Chondrocyte (in vitro differentiated cells): ENCODE measurements at regions not wholly inside any gene's neighbourhood (a gene's known extent, or its start where the extent isn't known, plus 50 kb on each side); places are given as distances from the start of the nearest gene placed in this dataset.
"Not testable (repeated sequence)": the region's sequence is repeated elsewhere in the genome, so short reads cannot be mapped to it uniquely, and the experiment has no call there.

Source experiments
- DNase-seq: peaks from one replicate; pipeline ENCODE4 v3.0.0; 2021; ENCODE audit warnings: mixed read lengths, low spot score
- H3K27ac Mint-ChIP-seq: one replicate; pipeline ENCODE4 v1.8.0; 2021; ENCODE audit warnings: mild to moderate bottlenecking, moderate library complexity, mixed read lengths; ENCODE audit not compliant: unreplicated experiment
- H3K27me3 Mint-ChIP-seq: 2 replicates; pipeline ENCODE4 v1.8.0; 2021; ENCODE audit warnings: low read depth, mixed read lengths
- H3K36me3 Mint-ChIP-seq: 2 replicates; pipeline ENCODE4 v1.8.0; 2021; ENCODE audit warnings: low read depth, mixed read lengths
- H3K4me1 Mint-ChIP-seq: 2 replicates; pipeline ENCODE4 v1.8.0; 2021; ENCODE audit warnings: low read depth, mild to moderate bottlenecking, mixed read lengths
- H3K4me3 Mint-ChIP-seq: one replicate; pipeline ENCODE4 v1.8.0; 2021; ENCODE audit warnings: mild to moderate bottlenecking, moderate library complexity, mixed read lengths; ENCODE audit not compliant: unreplicated experiment
- H3K9me3 Mint-ChIP-seq: 2 replicates; pipeline ENCODE4 v1.8.0; 2021; ENCODE audit warnings: low read depth, mixed read lengths
- CTCF ChIP-seq: fragments of 200-600 bp; sonication (generic); IDR thresholded peaks from 2 replicates; pipeline ENCODE4 v1.5.0; 2021; ENCODE audit warnings: antibody characterized with exemption, mild to moderate bottlenecking, moderate library complexity

GRCh38 chr12:28750946-28751685 lies 398.0 kb upstream of the FAR2 start:
- no peak for TF ChIP-seq CTCF
- no peak for DNase-seq
- Mint-ChIP-seq H3K27me3 (no peaks in the 10 kb centered on the region), H3K36me3 (peaks cover 1% of the 10 kb centered on the region), H3K4me3 (no peak overlapping the region), H3K4me1 (peaks cover 4% of the 10 kb centered on the region), H3K9me3 (peaks cover 6% of the 10 kb centered on the region), H3K27ac (no peak overlapping the region)

GRCh38 chr12:28755027-28755426 lies 394.1 kb upstream of the FAR2 start:
- no peak overlapping the region for H3K27ac Mint-ChIP-seq

GRCh38 chr12:28759333-28759732 lies 389.7 kb upstream of the FAR2 start:
- Mint-ChIP-seq H3K9me3 (peaks cover 16% of the 10 kb centered on the region), H3K4me1 (no peaks in the 10 kb centered on the region), H3K36me3 (peaks cover 6% of the 10 kb centered on the region), H3K4me3 (no peak overlapping the region), H3K27ac (no peak overlapping the region), H3K27me3 (no peaks in the 10 kb centered on the region)
- DNase-seq = no peak
- TF ChIP-seq CTCF = no peak

More at GRCh38 chr12:28755027-28755426, 394.1 kb upstream of the FAR2 start:
- H3K9me3 Mint-ChIP-seq = peaks cover 9% of the 10 kb centered on the region
- no peaks in the 10 kb centered on the region for H3K27me3 Mint-ChIP-seq
- TF ChIP-seq CTCF = no peak
- no peak for DNase-seq
- no peak overlapping the region for H3K4me3 Mint-ChIP-seq
- peaks cover 4% of the 10 kb centered on the region for H3K4me1 Mint-ChIP-seq
- H3K36me3 Mint-ChIP-seq = peaks cover 5% of the 10 kb centered on the region

GRCh38 chr12:28760040-28760903 lies 388.8 kb upstream of the FAR2 start:
- not testable (repeated sequence) for H3K4me3 Mint-ChIP-seq, H3K27me3 Mint-ChIP-seq, H3K4me1 Mint-ChIP-seq, DNase-seq, H3K36me3 Mint-ChIP-seq, H3K27ac Mint-ChIP-seq
- peaks cover 14% of the 10 kb centered on the region for H3K9me3 Mint-ChIP-seq

- not testable (repeated sequence) for H3K27ac Mint-ChIP-seq, DNase-seq, H3K4me3 Mint-ChIP-seq
These were observed 387.2 kb upstream of the FAR2 start for GRCh38 chr12:28761897-28762296.

GRCh38 chr12:28766398-28766797 lies 382.7 kb upstream of the FAR2 start:
- peaks cover 3% of the 10 kb centered on the region for H3K36me3 Mint-ChIP-seq
- no peaks in the 10 kb centered on the region for H3K27me3 Mint-ChIP-seq
- no peak overlapping the region for H3K4me3 Mint-ChIP-seq

More at GRCh38 chr12:28761897-28762296, 387.2 kb upstream of the FAR2 start:
- peaks cover 10% of the 10 kb centered on the region for H3K9me3 Mint-ChIP-seq
- not testable (repeated sequence) for H3K27me3 Mint-ChIP-seq, H3K36me3 Mint-ChIP-seq, H3K4me1 Mint-ChIP-seq

More at GRCh38 chr12:28766398-28766797, 382.7 kb upstream of the FAR2 start:
- Mint-ChIP-seq H3K27ac (no peak overlapping the region), H3K9me3 (peaks cover 6% of the 10 kb centered on the region), H3K4me1 (no peaks in the 10 kb centered on the region)
- TF ChIP-seq CTCF = no peak
- DNase-seq = no peak
